Peyer's patch (tissue), 4 donors: ENCODE measurements at regions not wholly inside any gene's neighbourhood (a gene's known extent, or its start where the extent isn't known, plus 50 kb on each side); places are given as distances from the start of the nearest gene placed in this dataset.

Experiments
- CTCF ChIP-seq, 6 experiments: fragments of 450-650 bp in 4 of 6; fragments of 200-600 bp in 2 of 6; sonication (generic) in 1 of 6; IDR thresholded peaks; one replicate each; pipeline ENCODE4 v1.5.1; 2017 to 2019; ENCODE audit warnings: antibody characterized with exemption in 6 of 6, mild to moderate bottlenecking in 3 of 6, moderate library complexity in 1 of 6
- POLR2A ChIP-seq, 2 donors: fragments of 450-650 bp; IDR thresholded peaks; one replicate each; pipeline ENCODE4 v1.5.1; 2017; ENCODE audit warnings: antibody characterized with exemption in 2 of 2, mild to moderate bottlenecking in 2 of 2, moderate library complexity in 2 of 2

DNA sequence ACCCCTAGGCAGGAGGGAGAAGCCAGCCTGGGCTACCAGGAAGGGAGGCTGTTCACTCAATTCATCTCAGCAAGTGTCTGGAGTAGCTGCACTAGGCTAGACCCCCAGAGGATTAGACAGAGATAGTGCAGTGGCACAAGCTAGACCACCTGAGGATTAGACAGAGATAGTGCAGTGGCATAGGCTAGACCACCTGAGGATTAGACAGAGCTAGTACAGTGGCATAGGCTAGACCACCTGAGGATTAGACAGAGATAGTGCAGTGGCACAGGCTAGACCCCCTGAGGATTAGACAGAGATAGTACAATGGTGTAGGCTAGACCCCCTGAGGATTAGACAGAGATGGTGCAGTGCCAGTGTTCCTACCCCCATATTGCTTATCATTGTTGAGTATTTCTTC lies 74.1 kb upstream of the SDK2 start:
- TF ChIP-seq CTCF (IDR thresholded peaks at IDR 0.05) (no peak), POLR2A (IDR thresholded peaks at IDR 0.05) (no peak)
